ENCODE measurements at regions not wholly inside any gene's neighbourhood (a gene's known extent, or its start where the extent isn't known, plus 50 kb on each side); places are given as distances from the start of the nearest gene placed in this dataset.
"Not testable (repeated sequence)": the region's sequence is repeated elsewhere in the genome, so short reads cannot be mapped to it uniquely, and the experiment has no call there.

GRCh38 chr4:29075366-29075765 is 1644.8 kb upstream of the PCDH7 start:
- DNase-seq (ENCODE audit: low read depth in 2 of 2), result no peak

GRCh38 chr4:29079260-29079659 is 1640.9 kb upstream of the PCDH7 start:
- DNase-seq (ENCODE audit: low read depth in 2 of 2), result no peak

GRCh38 chr4:29081234-29081955 is 1638.8 kb upstream of the PCDH7 start:
- DNase-seq (ENCODE audit: low read depth in 2 of 2), result no peak

- no peak for DNase-seq (ENCODE audit: low read depth in 2 of 2)
These were observed 1637.5 kb upstream of the PCDH7 start for GRCh38 chr4:29082684-29083083.

GRCh38 chr4:29085748-29086147 is 1634.4 kb upstream of the PCDH7 start:
- DNase-seq (ENCODE audit: low read depth in 2 of 2), result no peak

- DNase-seq (ENCODE audit: low read depth in 2 of 2), result no peak
These were observed 1615.5 kb upstream of the PCDH7 start for GRCh38 chr4:29104694-29105093.

GRCh38 chr4:29113960-29114359 is 1606.2 kb upstream of the PCDH7 start:
- DNase-seq (ENCODE audit: low read depth in 2 of 2), result no peak

- DNase-seq (ENCODE audit: low read depth in 2 of 2), result not testable (repeated sequence)
These were observed 1602.9 kb upstream of the PCDH7 start for GRCh38 chr4:29117231-29117722.

GRCh38 chr4:29121586-29121985 is 1598.6 kb upstream of the PCDH7 start:
- DNase-seq (ENCODE audit: low read depth in 2 of 2), result no peak

GRCh38 chr4:29128810-29129209 is 1591.4 kb upstream of the PCDH7 start:
- DNase-seq (ENCODE audit: low read depth in 2 of 2), result no peak

GRCh38 chr4:29131304-29131703 is 1588.9 kb upstream of the PCDH7 start:
- no peak for DNase-seq (ENCODE audit: low read depth in 2 of 2)

- no peak for DNase-seq (ENCODE audit: low read depth in 2 of 2)
These were observed 1577.5 kb upstream of the PCDH7 start for GRCh38 chr4:29142708-29143107.

GRCh38 chr4:29151584-29151983 is 1568.6 kb upstream of the PCDH7 start:
- DNase-seq (ENCODE audit: low read depth in 2 of 2), result peak in 1 of 2 experiments; percentile 1

- DNase-seq (ENCODE audit: low read depth in 2 of 2), result no peak
These were observed 1566.5 kb upstream of the PCDH7 start for GRCh38 chr4:29153642-29154041.

- no peak for DNase-seq (ENCODE audit: low read depth in 2 of 2)
These were observed 1544.9 kb upstream of the PCDH7 start for GRCh38 chr4:29175291-29175690.

GRCh38 chr4:29199025-29199424 is 1521.1 kb upstream of the PCDH7 start:
- no peak for DNase-seq (ENCODE audit: low read depth in 2 of 2)

- no peak for DNase-seq (ENCODE audit: low read depth in 2 of 2)
These were observed 1520.7 kb upstream of the PCDH7 start for GRCh38 chr4:29199485-29199884.

- DNase-seq (ENCODE audit: low read depth in 2 of 2), result no peak
These were observed 1507.1 kb upstream of the PCDH7 start for GRCh38 chr4:29213020-29213419.

- no peak for DNase-seq (ENCODE audit: low read depth in 2 of 2)
These were observed 1499.4 kb upstream of the PCDH7 start for GRCh38 chr4:29220761-29221160.

GRCh38 chr4:29224911-29225310 is 1495.3 kb upstream of the PCDH7 start:
- DNase-seq (ENCODE audit: low read depth in 2 of 2), result no peak

- DNase-seq (ENCODE audit: low read depth in 2 of 2), result no peak
These were observed 1479.5 kb upstream of the PCDH7 start for GRCh38 chr4:29240641-29241040.

- DNase-seq (ENCODE audit: low read depth in 2 of 2), result no peak
These were observed 1477.1 kb upstream of the PCDH7 start for GRCh38 chr4:29243054-29243453.

GRCh38 chr4:29243851-29244250 is 1476.3 kb upstream of the PCDH7 start:
- no peak for DNase-seq (ENCODE audit: low read depth in 2 of 2)

GRCh38 chr4:29259556-29259955 is 1460.6 kb upstream of the PCDH7 start:
- no peak for DNase-seq (ENCODE audit: low read depth in 2 of 2)

All from fibroblast of skin of left quadriceps (primary cell).